Fibroblast of peridontal ligament (primary cell): ENCODE measurements at regions not wholly inside any gene's neighbourhood (a gene's known extent, or its start where the extent isn't known, plus 50 kb on each side); places are given as distances from the start of the nearest gene placed in this dataset.
A peak's percentile ranks its signal among the peaks of the same experiment; 100 is the strongest.
"Not testable (repeated sequence)": the region's sequence is repeated elsewhere in the genome, so short reads cannot be mapped to it uniquely, and the experiment has no call there.

ENCODE experiments used
- DNase-seq: peaks from one replicate; pipeline ENCODE4 v3.0.0-alpha.2; 2010; ENCODE audit errors: extremely low read depth

GRCh38 chr16:29130901-29131851 is 146.3 kb downstream of the LAT start:
- peak; percentile 37 for DNase-seq

GRCh38 chr16:29130131-29130711 is 145.4 kb downstream of the LAT start:
- DNase-seq: not testable (repeated sequence)

GRCh38 chr16:29129458-29130038 is 144.7 kb downstream of the LAT start:
- not testable (repeated sequence) for DNase-seq

GRCh38 chr16:29128732-29129457 is 144.0 kb downstream of the LAT start:
- not testable (repeated sequence) for DNase-seq

- DNase-seq: not testable (repeated sequence)
Observed at GRCh38 chr16:29127806-29128420, 143.1 kb downstream of the LAT start.

- DNase-seq: no peak
Observed at GRCh38 chr16:29126616-29127015, 141.8 kb downstream of the LAT start.

- no peak for DNase-seq
Observed at GRCh38 chr16:29126057-29126494, 141.2 kb downstream of the LAT start.

- no peak for DNase-seq
Observed at GRCh38 chr16:29124828-29125227, 140.0 kb downstream of the LAT start.

- not testable (repeated sequence) for DNase-seq
Observed at GRCh38 chr16:29124162-29124561, 139.3 kb downstream of the LAT start.

- DNase-seq: not testable (repeated sequence)
Observed at GRCh38 chr16:29120680-29121079, 135.8 kb downstream of the LAT start.

GRCh38 chr16:29118301-29118957 is 133.6 kb downstream of the LAT start:
- not testable (repeated sequence) for DNase-seq

- DNase-seq: no peak
Observed at GRCh38 chr16:29117631-29118030, 132.8 kb downstream of the LAT start.

GRCh38 chr16:29116980-29117379 is 132.1 kb downstream of the LAT start:
- DNase-seq: no peak

- DNase-seq: not testable (repeated sequence)
Observed at GRCh38 chr16:29116207-29116606, 131.4 kb downstream of the LAT start.

GRCh38 chr16:29115802-29116141 is 130.9 kb downstream of the LAT start:
- peak; percentile 39 for DNase-seq

GRCh38 chr16:29114989-29115801 is 130.3 kb downstream of the LAT start:
- peak; percentile 84 for DNase-seq

GRCh38 chr16:29114574-29114973 is 129.7 kb downstream of the LAT start:
- DNase-seq: no peak

GRCh38 chr16:29113446-29113845 is 128.6 kb downstream of the LAT start:
- not testable (repeated sequence) for DNase-seq

- no peak for DNase-seq
Observed at GRCh38 chr16:29112755-29113347, 128.0 kb downstream of the LAT start.
